H1 (cell line): ENCODE measurements at regions not wholly inside any gene's neighbourhood (a gene's known extent, or its start where the extent isn't known, plus 50 kb on each side); places are given as distances from the start of the nearest gene placed in this dataset.

Experiments used
- EP300 ChIP-seq, 2 experiments: IDR thresholded peaks; 1 replicate in 1 of 2; 2 replicates in 1 of 2; pipeline ENCODE4 v1.6.1; 2011 to 2012; ENCODE audit warnings: low read depth in 2 of 2, low read length in 2 of 2, mild to moderate bottlenecking in 2 of 2, borderline replicate concordance in 1 of 2, inconsistent platforms in 1 of 2, moderate library complexity in 1 of 2
- JUND ChIP-seq: IDR thresholded peaks from 2 replicates; pipeline ENCODE4 v1.6.1; 2011; ENCODE audit warnings: mild to moderate bottlenecking, improper control_type of control experiment, low read length
- SIRT6 ChIP-seq: IDR thresholded peaks from one replicate; pipeline ENCODE4 v1.7.1; 2012; ENCODE audit warnings: low read length, inconsistent platforms
- TF ChIP-seq, protein P1 (sequence below): IDR thresholded peaks from 2 replicates; pipeline ENCODE4 v1.6.1; 2012; ENCODE audit warnings: low read length, inconsistent platforms

DNA sequence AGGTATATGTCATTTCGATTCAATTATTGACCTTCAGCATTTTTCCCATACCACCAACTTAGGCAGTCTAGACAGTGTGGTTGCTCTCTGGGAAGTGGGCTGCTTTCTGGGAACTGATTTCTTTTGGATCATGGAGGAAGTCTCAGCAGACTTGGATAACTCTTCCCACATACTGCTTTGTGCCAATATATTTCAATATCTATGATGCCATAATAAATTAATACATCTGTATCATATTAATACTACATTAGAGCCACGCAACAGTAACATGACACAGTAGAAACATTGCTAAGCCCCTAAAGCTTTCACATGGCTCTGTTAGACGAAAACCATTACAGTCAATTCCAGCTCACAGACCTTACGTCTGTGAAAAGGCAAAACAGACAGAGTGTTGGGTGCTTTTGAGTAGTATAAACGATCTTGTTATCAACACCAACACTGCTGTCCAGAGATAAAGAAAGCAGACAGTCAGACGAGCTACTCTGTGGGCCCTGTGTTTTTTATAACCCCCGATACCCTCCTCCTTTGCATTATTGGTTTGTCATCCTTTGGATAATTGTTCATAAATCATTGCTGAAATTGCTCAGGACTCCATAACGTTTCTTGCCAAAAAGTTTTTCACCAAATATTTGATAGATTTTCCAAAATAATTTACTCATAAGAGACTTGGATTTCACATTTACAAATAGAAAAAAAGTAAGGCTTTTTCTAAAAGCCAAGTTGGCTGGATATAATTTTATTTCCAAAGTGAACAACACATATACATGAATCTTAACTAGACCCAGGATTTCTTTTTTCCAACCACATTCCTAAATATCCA lies 439.7 kb downstream of the ADAMTS20 start (continued):
- TF ChIP-seq, protein P1, sequence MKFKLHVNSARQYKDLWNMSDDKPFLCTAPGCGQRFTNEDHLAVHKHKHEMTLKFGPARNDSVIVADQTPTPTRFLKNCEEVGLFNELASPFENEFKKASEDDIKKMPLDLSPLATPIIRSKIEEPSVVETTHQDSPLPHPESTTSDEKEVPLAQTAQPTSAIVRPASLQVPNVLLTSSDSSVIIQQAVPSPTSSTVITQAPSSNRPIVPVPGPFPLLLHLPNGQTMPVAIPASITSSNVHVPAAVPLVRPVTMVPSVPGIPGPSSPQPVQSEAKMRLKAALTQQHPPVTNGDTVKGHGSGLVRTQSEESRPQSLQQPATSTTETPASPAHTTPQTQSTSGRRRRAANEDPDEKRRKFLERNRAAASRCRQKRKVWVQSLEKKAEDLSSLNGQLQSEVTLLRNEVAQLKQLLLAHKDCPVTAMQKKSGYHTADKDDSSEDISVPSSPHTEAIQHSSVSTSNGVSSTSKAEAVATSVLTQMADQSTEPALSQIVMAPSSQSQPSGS: no peak
- TF ChIP-seq SIRT6 (no peak), JUND (no peak), EP300 (IDR thresholded peaks at IDR 0.05; ENCODE audit: borderline replicate concordance in 1 of 2, low read depth in 2 of 2, low read length in 2 of 2) (no peak)
- TF ChIP-seq, all 59 proteins: peak for 0
